Middle frontal gyrus (tissue), 1 donor: ENCODE measurements at regions not wholly inside any gene's neighbourhood (a gene's known extent, or its start where the extent isn't known, plus 50 kb on each side); places are given as distances from the start of the nearest gene placed in this dataset.

Experiments
- DNase-seq: peaks from one replicate; pipeline ENCODE4 v3.0.0-alpha.2; 2015; ENCODE audit warnings: low spot score; ENCODE audit errors: extremely low spot score

- no peak for DNase-seq
Observed at GRCh38 chr17:72405662-72406230, 284.9 kb downstream of the SOX9 start.

GRCh38 chr17:72406498-72406897, 285.7 kb downstream of the SOX9 start:
- DNase-seq: no peak

GRCh38 chr17:72407336-72407909, 286.6 kb downstream of the SOX9 start:
- peak; percentile 64 for DNase-seq

GRCh38 chr17:72407931-72408330, 287.1 kb downstream of the SOX9 start:
- no peak for DNase-seq

GRCh38 chr17:72408641-72409040, 287.8 kb downstream of the SOX9 start:
- no peak for DNase-seq

- no peak for DNase-seq
Observed at GRCh38 chr17:72409405-72410002, 288.7 kb downstream of the SOX9 start.

GRCh38 chr17:72411124-72411563, 290.3 kb downstream of the SOX9 start:
- no peak for DNase-seq

GRCh38 chr17:72412650-72413076, 291.8 kb downstream of the SOX9 start:
- DNase-seq: no peak

- DNase-seq: no peak
Observed at GRCh38 chr17:72413077-72414031, 292.5 kb downstream of the SOX9 start.

- DNase-seq: no peak
Observed at GRCh38 chr17:72414032-72414396, 293.2 kb downstream of the SOX9 start.

GRCh38 chr17:72414967-72415853, 294.4 kb downstream of the SOX9 start:
- no peak for DNase-seq

GRCh38 chr17:72416054-72416675, 295.3 kb downstream of the SOX9 start:
- DNase-seq: no peak

GRCh38 chr17:72416905-72417304, 296.1 kb downstream of the SOX9 start:
- no peak for DNase-seq

GRCh38 chr17:72417627-72418026, 296.8 kb downstream of the SOX9 start:
- DNase-seq: no peak

- no peak for DNase-seq
Observed at GRCh38 chr17:72419866-72420774, 299.3 kb downstream of the SOX9 start.

GRCh38 chr17:72420775-72421127, 299.9 kb downstream of the SOX9 start:
- DNase-seq: no peak

- no peak for DNase-seq
Observed at GRCh38 chr17:72421128-72422092, 300.6 kb downstream of the SOX9 start.

- DNase-seq: no peak
Observed at GRCh38 chr17:72422204-72422504, 301.3 kb downstream of the SOX9 start.
